Thyroid gland (tissue), 4 donors: ENCODE measurements at regions not wholly inside any gene's neighbourhood (a gene's known extent, or its start where the extent isn't known, plus 50 kb on each side); places are given as distances from the start of the nearest gene placed in this dataset.

Experiments
- DNase-seq, 2 donors: peaks; one replicate each; pipeline ENCODE4 v3.0.0-alpha.2; 2019
- H3K27ac ChIP-seq, 3 donors: fragments of 200-600 bp; sonication (generic); 1 replicate in 2 of 3; 2 replicates in 1 of 3; pipeline ENCODE4 v1.5.1; 2016 to 2019; ENCODE audit warnings: mild to moderate bottlenecking in 1 of 3, moderate library complexity in 1 of 3
- H3K27me3 ChIP-seq: fragments of 200-600 bp; sonication (generic); one replicate; pipeline ENCODE4 v1.5.1; 2019
- H3K36me3 ChIP-seq, 2 donors: fragments of 200-600 bp; sonication (generic); one replicate each; pipeline ENCODE4 v1.5.1; 2016 to 2019
- H3K4me1 ChIP-seq, 2 donors: fragments of 200-600 bp; sonication (generic); one replicate each; pipeline ENCODE4 v1.5.1; 2017 to 2019
- H3K4me3 ChIP-seq, 3 donors: fragments of 200-600 bp; sonication (generic); replicated peaks in 1 of 3; 1 replicate in 2 of 3; 2 replicates in 1 of 3; pipeline ENCODE4 v1.5.1; 2016; ENCODE audit warnings: mild to moderate bottlenecking in 1 of 3
- H3K9me3 ChIP-seq: fragments of 200-600 bp; sonication (generic); one replicate; pipeline ENCODE4 v1.5.1; 2017
- CTCF ChIP-seq, 6 experiments: fragments of 200-600 bp in 3 of 6; fragments of 450-650 bp in 3 of 6; sonication (generic) in 3 of 6; IDR thresholded peaks; one replicate each; pipeline ENCODE4 v1.5.1; 2016 to 2019; ENCODE audit warnings: antibody characterized with exemption in 6 of 6, mild to moderate bottlenecking in 2 of 6, inconsistent platforms in 1 of 6, moderate library complexity in 1 of 6
- POLR2A ChIP-seq, 2 donors: fragments of 450-650 bp; IDR thresholded peaks; one replicate each; pipeline ENCODE4 v1.6.1; 2017; ENCODE audit warnings: antibody characterized with exemption in 2 of 2, mild to moderate bottlenecking in 2 of 2, moderate library complexity in 1 of 2
- WGBS, 2 donors: methylation state at CpG; one replicate each; pipeline ENCODE4 v1.1.5; 2017; 5-methylcytosine and 5-hydroxymethylcytosine counted together
- intact Hi-C: fragments of 100-400 bp; cut with DNase I; formaldehyde crosslinking; loops from one replicate; pipeline ENCODE4 v1.15.1; 2023

GRCh38 chr5:162558120-162558519, 490.5 kb downstream of the GABRG2 start:
- TF ChIP-seq POLR2A (IDR thresholded peaks at IDR 0.05) (no peak), CTCF (IDR thresholded peaks at IDR 0.05) (no peak)
- 91 to 92% methylated on average over 6 of the region's 6 CpGs for WGBS, 2 donors
- no peak overlapping the region for H3K4me3 ChIP-seq
- H3K27ac ChIP-seq: no peak overlapping the region
- no peaks in the 10 kb centered on the region for H3K4me1 ChIP-seq
- no peak for DNase-seq
- no peaks in the 10 kb centered on the region for H3K27me3 ChIP-seq
- no peaks in the 10 kb centered on the region for H3K36me3 ChIP-seq
- H3K9me3 ChIP-seq: no peaks in the 10 kb centered on the region
- intact Hi-C loops: no loop called here

GRCh38 chr5:162567644-162568043, 500.1 kb downstream of the GABRG2 start:
- DNase-seq: peak; percentile 58 to 59
- no peak overlapping the region for H3K4me3 ChIP-seq
- TF ChIP-seq CTCF (IDR thresholded peaks at IDR 0.05) (no peak), POLR2A (IDR thresholded peaks at IDR 0.05) (no peak)
- no peaks in the 10 kb centered on the region for H3K36me3 ChIP-seq
- WGBS, 2 donors: 30 to 41% methylated on average over 3 of the region's 3 CpGs
- H3K27ac ChIP-seq: peak overlapping the region in 1 of 3 donors; percentile 58
- no peaks in the 10 kb centered on the region for H3K27me3 ChIP-seq
- intact Hi-C loops: no loop called here
- peaks cover 0 to 27% of the 10 kb centered on the region in 2 donors for H3K4me1 ChIP-seq
- no peaks in the 10 kb centered on the region for H3K9me3 ChIP-seq

GRCh38 chr5:162573758-162574157, 506.2 kb downstream of the GABRG2 start:
- intact Hi-C loops: no loop called here
- Histone ChIP-seq H3K4me3 (no peak overlapping the region), H3K4me1 (peaks cover 0 to 15% of the 10 kb centered on the region in 2 donors), H3K27ac (no peak overlapping the region), H3K36me3 (no peaks in the 10 kb centered on the region), H3K27me3 (no peaks in the 10 kb centered on the region), H3K9me3 (no peaks in the 10 kb centered on the region)
- DNase-seq: no peak
- 81 to 83% methylated on average over 2 of the region's 2 CpGs for WGBS, 2 donors
- no peak for TF ChIP-seq POLR2A (IDR thresholded peaks at IDR 0.05)

GRCh38 chr5:162591724-162592123, 524.2 kb downstream of the GABRG2 start:
- Histone ChIP-seq H3K27me3 (no peaks in the 10 kb centered on the region), H3K36me3 (no peaks in the 10 kb centered on the region), H3K27ac (no peak overlapping the region), H3K4me3 (no peak overlapping the region), H3K9me3 (no peaks in the 10 kb centered on the region), H3K4me1 (no peaks in the 10 kb centered on the region)
- DNase-seq: no peak
- TF ChIP-seq CTCF (IDR thresholded peaks at IDR 0.05): no peak
- no peak for TF ChIP-seq POLR2A (IDR thresholded peaks at IDR 0.05)
- intact Hi-C loops: no loop called here

- peak in 1 of 6 experiments; percentile 23 for TF ChIP-seq CTCF (IDR thresholded peaks at IDR 0.05)
- TF ChIP-seq POLR2A (IDR thresholded peaks at IDR 0.05): no peak
- Histone ChIP-seq H3K27ac (no peak overlapping the region), H3K4me1 (no peaks in the 10 kb centered on the region), H3K4me3 (no peak overlapping the region), H3K9me3 (no peaks in the 10 kb centered on the region), H3K27me3 (no peaks in the 10 kb centered on the region), H3K36me3 (no peaks in the 10 kb centered on the region)
- WGBS, 2 donors: 82 to 93% methylated on average over 1 of the region's 1 CpG
- no peak for DNase-seq
- intact Hi-C loops: no loop called here
Measured at GRCh38 chr5:162593881-162594280, 526.3 kb downstream of the GABRG2 start.
